WTC11 (cell line): ENCODE measurements at regions not wholly inside any gene's neighbourhood (a gene's known extent, or its start where the extent isn't known, plus 50 kb on each side); places are given as distances from the start of the nearest gene placed in this dataset.

Experiments used
- CTCF ChIP-seq: fragments of 200-600 bp; IDR thresholded peaks from 2 replicates; pipeline ENCODE4 v1.8.0; 2022; ENCODE audit warnings: antibody characterized with exemption
- FOXP1 ChIP-seq: sonication (generic); formaldehyde crosslinking; IDR thresholded peaks from 2 replicates; pipeline ENCODE4 v1.8.0; 2022; ENCODE audit warnings: missing genetic modification reagents, mild to moderate bottlenecking, moderate library complexity, borderline replicate concordance
- USF2 ChIP-seq: sonication (generic); formaldehyde crosslinking; IDR thresholded peaks from 2 replicates; pipeline ENCODE4 v1.8.1; 2023; ENCODE audit warnings: mild to moderate bottlenecking, missing genetic modification reagents, moderate library complexity
- ZNF232 ChIP-seq: sonication (generic); formaldehyde crosslinking; IDR thresholded peaks from 2 replicates; pipeline ENCODE4 v1.8.0; 2022; ENCODE audit warnings: mild to moderate bottlenecking, missing genetic modification reagents
- TF ChIP-seq, protein P1 (sequence below): sonication (generic); formaldehyde crosslinking; IDR thresholded peaks from 2 replicates; pipeline ENCODE4 v1.8.0; 2022; ENCODE audit warnings: mild to moderate bottlenecking, missing genetic modification reagents
- TF ChIP-seq, protein P2 (sequence below): sonication (generic); formaldehyde crosslinking; IDR thresholded peaks from 2 replicates; pipeline ENCODE4 v1.8.1; 2022; ENCODE audit warnings: missing genetic modification reagents, borderline replicate concordance

GRCh38 chr12:18969512-18969911 is 160.0 kb upstream of the PLEKHA5 start:
- TF ChIP-seq CTCF (no peak), FOXP1 (CRISPR knock-in tag) (no peak), USF2 (no peak), ZNF232 (CRISPR knock-in tag) (no peak)
- TF ChIP-seq, protein P1, sequence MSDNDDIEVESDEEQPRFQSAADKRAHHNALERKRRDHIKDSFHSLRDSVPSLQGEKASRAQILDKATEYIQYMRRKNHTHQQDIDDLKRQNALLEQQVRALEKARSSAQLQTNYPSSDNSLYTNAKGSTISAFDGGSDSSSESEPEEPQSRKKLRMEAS (CRISPR knock-in tag): no peak
- TF ChIP-seq, protein P2, sequence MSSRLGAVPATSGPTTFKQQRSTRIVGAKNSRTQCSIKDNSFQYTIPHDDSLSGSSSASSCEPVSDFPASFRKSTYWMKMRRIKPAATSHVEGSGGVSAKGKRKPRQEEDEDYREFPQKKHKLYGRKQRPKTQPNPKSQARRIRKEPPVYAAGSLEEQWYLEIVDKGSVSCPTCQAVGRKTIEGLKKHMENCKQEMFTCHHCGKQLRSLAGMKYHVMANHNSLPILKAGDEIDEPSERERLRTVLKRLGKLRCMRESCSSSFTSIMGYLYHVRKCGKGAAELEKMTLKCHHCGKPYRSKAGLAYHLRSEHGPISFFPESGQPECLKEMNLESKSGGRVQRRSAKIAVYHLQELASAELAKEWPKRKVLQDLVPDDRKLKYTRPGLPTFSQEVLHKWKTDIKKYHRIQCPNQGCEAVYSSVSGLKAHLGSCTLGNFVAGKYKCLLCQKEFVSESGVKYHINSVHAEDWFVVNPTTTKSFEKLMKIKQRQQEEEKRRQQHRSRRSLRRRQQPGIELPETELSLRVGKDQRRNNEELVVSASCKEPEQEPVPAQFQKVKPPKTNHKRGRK: no peak
